Hematopoietic multipotent progenitor cell treated with erythropoietin and hydrocortisone succinate and interleukin-3 and kit ligand, for 4 days (in vitro differentiated cells): ENCODE measurements at regions not wholly inside any gene's neighbourhood (a gene's known extent, or its start where the extent isn't known, plus 50 kb on each side); places are given as distances from the start of the nearest gene placed in this dataset.
A peak's percentile ranks its signal among the peaks of the same experiment; 100 is the strongest.
"Not testable (repeated sequence)": the region's sequence is repeated elsewhere in the genome, so short reads cannot be mapped to it uniquely, and the experiment has no call there.

Experiments
- DNase-seq: peaks from one replicate; pipeline ENCODE4 v3.0.0-alpha.2; 2015

DNA sequence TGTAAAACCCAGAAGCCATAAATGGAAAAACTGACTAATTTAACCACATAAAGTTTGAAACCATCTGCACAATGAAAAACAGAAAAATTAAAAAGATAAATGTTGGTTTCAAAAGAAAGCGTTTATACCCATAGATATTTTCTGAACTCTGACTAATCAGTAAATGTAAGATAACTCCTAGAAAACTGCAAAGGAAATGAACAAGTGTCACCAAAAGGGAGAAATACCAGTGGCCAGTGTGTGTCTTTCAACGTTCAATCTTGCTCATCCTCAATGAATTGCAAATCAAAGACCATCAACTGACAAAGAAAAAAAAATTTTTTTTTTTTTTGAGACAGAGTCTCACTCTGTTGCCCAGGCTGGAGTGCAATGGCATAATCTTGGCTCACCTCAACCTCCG is 180.1 kb downstream of the SYK start:
- no peak for DNase-seq

DNA sequence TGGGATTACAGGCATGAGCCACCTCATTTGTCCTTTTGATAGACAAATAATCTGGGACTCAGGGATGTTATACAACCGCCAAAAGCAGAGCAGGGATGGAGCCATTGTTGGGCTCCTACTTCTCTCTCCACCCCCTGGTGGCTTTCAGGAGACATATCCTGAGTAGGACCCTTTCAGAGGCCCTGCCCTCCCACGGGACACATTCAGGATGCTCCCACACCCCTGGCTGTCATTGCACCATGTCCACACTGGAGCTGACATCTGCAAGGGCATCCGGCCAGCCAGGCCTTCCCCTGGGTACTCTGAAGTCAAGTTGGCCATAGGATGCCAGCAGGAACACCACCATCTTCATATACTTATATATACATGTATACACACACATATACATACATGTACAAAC is 181.8 kb downstream of the SYK start:
- no peak for DNase-seq

- no peak for DNase-seq
These were observed 184.0 kb downstream of the SYK start for GRCh38 chr9:90985631-90986030.

DNA sequence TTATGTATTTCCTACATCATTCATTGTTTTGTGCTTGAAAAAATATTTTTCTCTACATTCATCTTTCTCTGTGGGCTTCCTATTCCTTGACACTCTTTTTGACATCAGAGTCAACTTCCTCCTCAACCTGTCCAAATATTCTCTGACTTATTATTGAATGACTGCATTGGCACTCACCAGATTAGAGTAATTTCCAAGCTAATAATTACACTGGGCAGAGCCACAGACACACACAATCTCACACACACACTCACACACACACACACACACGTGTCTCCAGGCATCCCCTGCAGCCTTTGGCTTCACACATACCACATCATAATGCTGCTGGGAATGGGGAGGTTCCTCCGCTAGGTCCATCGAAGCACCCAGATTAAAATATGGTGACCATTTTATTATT is 184.5 kb downstream of the SYK start:
- no peak for DNase-seq

DNA sequence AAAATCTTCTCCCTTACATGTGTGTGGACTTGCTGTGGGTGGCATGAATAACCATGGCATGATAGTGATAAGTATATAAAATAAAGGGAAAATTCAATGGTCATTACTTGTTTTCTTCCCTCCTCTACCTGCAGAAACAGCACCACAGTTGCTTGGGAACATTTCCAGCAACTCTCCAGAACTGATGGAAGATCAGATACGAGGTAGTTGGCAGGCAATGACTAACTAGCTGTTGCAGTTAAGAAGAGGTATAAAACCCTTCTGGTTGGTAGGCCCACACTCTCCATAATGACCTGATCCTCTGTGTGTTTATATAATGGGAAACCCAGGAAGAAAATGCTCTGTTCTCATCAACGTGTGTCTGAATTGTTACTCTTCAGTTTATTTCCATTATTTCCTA is 185.9 kb downstream of the SYK start:
- no peak for DNase-seq

DNA sequence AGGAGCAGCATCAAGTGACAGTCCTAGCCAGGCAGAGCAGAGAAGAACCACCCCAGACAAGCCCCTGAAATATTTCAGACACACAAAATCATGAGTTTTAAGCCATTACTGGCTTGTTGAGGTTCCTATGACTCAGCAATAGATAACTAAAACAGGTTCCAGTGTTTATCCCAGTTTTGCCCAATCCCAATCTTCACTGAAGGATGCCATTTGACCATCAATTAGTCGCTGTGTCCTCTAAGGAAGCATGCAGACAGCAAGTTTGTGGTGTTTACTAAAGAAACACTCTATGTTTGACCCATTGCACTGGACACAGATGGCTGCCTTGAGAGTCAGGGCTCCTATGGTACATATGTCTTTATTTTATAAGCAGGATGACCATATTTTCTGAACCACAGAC is 186.7 kb downstream of the SYK start:
- no peak for DNase-seq

DNA sequence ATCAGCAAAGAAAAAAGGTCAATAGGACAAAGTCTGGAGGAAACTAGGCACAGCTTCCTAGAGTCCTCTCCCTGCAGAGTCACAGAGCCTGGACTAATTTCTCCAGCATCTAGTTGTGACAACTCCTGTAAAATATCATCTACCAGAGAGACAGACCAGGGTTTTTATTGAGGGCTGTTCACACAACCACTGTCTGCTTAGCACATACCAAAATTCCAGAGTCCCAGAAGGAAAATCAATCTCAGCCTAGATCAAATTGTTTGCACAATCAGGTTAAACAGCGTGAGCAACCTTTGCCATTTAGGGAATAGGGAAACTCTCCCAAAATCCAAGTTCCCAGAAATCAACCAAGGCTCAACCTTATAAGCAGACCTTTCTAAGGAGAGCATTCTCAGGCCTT is 190.3 kb downstream of the SYK start:
- DNase-seq: no peak

GRCh38 chr9:90995516-90995915 is 193.9 kb downstream of the SYK start:
- no peak for DNase-seq

DNA sequence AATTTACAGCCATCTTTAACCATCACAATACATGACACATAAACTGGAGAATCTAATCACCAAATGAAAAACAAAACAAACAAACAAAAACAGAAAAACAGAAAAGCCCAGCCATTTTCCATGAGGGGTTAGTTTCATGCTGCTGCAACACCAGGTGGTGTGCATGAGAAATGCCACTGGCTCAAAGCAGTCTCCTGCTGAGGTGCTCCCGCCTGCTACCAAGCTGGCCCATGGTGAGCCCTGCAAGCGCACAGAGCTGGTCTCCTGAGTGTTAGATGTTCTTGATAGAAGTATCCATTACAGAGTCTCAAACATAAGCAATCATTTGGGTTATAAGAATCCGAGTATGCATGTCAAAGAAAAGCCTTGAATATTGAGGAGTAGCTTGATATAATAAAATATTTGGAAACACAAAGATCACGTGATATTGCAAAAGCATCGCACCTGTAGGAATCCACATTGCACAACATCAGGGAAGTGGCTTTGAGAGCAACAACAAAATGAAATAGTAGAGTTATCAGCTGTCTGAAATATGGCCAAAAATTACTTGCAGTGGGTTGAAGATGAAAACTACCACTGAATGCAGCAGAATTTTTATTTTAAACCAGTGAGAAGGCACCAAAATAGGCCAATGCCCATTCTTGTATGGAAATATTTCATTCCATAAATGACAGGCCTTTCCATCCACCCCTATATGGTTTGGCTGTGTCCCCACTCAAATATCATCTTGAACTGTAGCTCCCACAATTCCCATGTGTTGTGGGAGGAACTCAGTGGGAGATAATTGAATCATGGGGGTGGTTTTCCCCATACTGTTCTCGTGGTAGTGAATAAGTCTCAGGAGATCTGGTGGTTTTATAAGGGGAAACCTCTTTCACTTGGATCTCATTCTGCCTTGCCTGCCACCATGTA is 194.8 kb downstream of the SYK start:
- no peak for DNase-seq

DNA sequence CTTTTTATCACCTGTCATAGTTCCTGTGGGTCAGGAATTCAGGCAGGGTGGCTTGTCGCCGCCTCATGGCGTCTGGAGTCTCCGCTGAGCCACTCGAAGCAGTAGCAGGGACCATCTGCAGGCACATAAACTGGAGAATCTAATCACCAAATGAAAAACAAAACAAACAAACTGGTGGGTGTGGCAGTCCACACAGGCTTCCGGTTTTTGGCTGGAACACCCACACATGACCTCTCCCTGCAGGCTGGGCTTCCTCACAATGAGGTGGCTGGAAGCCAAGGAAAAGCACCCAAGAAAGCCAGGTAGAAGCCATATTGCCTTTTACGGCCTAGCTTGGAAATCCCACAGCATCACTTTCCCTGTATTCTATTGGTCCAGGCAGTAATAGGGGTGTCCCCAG is 197.0 kb downstream of the SYK start:
- DNase-seq: no peak

GRCh38 chr9:90999425-91000397 is 198.1 kb downstream of the SYK start:
- no peak for DNase-seq

DNA sequence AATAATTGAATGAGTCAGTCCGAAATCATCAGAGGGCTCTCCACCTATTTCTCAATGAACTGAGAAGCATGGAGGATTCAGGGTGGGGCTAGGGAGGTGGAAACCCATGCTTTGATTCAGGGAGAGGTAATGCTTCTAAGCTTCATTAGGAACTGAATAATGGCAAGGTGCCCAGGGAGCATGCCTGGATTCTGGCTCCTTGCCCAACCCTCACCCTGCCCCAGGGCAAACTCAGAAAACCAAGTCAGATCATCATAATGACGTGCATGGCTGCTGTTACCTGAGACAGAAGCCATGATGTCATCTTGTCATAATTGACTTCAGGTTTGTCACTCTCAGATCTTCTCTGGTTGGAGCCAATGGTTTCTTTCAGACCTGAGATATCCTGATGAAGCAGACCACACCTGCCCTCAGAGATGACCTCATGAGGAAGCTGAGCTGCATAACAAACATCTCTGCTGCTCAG is 199.6 kb downstream of the SYK start:
- no peak for DNase-seq

DNA sequence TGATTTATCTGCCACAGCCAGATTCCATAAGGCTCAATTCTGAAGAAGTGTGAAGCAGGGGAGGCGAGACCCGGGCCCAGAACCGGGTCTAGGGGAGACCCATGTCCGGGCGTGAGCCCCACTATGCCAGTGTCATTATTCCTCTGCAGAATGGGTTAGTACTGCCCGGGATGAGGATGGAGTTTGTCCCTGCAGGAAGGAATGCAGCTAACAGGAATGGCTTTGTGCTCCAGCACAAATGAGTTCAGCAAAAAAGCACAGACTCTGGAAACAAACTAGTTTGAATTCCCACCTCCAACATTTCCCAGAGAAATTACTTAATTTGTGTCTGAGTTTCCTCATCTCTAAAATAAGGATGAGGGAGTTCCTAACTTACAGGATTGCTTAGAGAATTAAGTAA is 202.9 kb downstream of the SYK start:
- no peak for DNase-seq

DNA sequence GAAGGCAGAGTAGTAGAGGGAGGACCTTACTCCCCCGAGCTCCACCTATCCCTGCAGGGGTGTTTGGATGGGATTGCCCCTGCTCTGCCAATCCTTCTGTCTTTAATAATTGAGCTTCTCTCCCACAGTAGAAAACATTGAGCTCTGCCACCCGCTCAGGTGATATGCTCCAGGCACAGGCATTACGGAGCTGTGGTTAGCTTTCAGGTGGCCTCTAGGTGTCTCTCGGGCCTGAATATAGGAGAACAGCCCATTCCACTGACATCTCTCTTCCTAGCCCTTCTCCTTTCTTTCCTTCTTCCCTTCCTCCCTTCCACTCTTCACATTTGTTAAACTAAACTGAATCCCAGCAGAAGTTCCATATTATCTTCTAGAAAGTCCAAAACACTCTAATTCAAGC is 203.4 kb downstream of the SYK start:
- DNase-seq: no peak

- DNase-seq: no peak
These were observed 204.4 kb downstream of the SYK start for GRCh38 chr9:91006046-91006445.

DNA sequence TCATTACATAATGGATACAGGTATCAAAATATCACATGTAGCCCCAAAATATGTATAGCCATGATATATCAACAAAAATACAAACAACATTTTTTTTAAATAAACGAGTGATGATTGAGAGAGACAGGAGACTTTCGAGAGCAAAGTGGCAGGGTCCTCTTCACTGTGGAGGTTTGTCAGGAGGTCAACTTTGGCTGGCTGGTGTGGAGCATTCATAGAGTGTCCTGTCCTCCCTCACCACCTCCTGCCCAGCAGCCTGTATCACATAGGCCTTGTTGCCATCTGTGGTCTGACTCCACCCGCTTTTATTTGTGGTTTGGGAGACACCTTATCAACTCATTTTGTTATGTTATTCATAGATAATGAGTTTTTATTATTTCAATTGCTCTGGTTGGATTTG is 206.9 kb downstream of the SYK start:
- peak; percentile 34 for DNase-seq

- no peak for DNase-seq
These were observed 210.3 kb downstream of the SYK start for GRCh38 chr9:91011891-91012290.

GRCh38 chr9:91012933-91013841 is 211.6 kb downstream of the SYK start:
- DNase-seq: no peak

DNA sequence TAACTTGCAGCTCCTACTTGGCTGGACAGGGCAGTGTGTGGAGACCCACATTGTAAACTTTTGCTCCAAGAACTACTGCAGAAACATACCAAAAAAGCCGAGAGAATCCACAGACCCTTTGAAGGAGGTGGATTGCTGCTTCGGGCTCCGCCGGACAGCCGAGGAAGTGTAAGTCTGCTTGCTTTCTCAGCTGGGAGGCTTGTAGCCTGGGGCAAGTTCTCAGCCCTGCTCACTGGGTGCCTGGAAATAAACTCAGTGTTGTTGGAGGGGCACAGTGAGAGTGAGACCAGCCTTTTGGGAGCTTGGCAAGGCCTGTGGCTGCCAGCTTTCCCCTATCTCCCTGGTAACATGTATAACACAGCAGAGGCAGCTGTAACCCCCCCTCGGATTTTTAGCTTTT is 215.6 kb downstream of the SYK start:
- DNase-seq: no peak

GRCh38 chr9:91019871-91020270 is 218.3 kb downstream of the SYK start:
- DNase-seq: not testable (repeated sequence)

- not testable (repeated sequence) for DNase-seq
These were observed 220.0 kb downstream of the SYK start for GRCh38 chr9:91021656-91022055.

DNA sequence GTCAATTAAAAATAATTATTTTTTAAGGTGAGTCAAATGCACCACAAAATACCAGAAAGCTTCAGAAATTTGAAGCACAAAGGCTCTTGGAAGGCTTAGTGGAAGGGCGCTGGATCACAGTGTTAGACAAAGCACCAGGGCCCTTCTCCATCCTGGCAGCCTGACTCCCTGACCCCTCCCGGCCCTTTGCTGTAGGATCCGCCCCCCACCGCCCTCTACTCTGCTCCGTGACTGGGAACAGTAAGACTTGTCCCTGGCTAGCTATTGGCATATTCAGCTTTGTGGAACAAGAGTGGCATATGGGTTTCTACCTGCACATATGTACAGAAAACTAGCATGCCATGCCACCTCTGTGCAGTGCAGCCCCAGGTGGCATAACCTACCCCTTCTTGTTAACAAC is 222.1 kb downstream of the SYK start:
- no peak for DNase-seq

DNA sequence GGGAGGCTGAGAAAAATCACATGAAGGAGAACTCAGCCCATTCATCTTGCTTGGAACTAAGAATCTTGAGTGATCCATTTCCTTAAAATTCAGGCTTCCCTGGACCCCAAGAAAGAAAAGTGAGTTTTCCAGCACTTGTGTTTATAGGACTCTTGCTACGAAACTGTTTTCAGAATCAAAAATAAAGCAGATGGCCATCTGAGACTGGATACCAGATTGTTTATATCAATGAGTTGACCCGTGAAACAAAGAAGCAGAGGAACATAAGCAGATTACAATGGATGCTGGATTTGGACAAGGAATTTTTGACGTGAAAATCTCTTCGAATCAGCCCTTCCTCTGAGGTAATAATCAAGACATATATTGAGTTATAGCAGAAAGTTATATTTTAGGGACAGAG is 223.2 kb downstream of the SYK start:
- no peak for DNase-seq
